Hematopoietic multipotent progenitor cell treated with erythropoietin and hydrocortisone succinate and interleukin-3 and kit ligand, for 4 days (in vitro differentiated cells): ENCODE measurements at regions not wholly inside any gene's neighbourhood (a gene's known extent, or its start where the extent isn't known, plus 50 kb on each side); places are given as distances from the start of the nearest gene placed in this dataset.

Experiments
- DNase-seq: peaks from one replicate; pipeline ENCODE4 v3.0.0-alpha.2; 2015

- DNase-seq, result no peak
Observed at GRCh38 chr10:33126742-33127141, 168.7 kb upstream of the ITGB1 start.

- DNase-seq, result peak; percentile 92
Observed at GRCh38 chr10:33125522-33126517, 167.8 kb upstream of the ITGB1 start.

GRCh38 chr10:33125111-33125510 lies 167.1 kb upstream of the ITGB1 start:
- DNase-seq, result no peak

DNA sequence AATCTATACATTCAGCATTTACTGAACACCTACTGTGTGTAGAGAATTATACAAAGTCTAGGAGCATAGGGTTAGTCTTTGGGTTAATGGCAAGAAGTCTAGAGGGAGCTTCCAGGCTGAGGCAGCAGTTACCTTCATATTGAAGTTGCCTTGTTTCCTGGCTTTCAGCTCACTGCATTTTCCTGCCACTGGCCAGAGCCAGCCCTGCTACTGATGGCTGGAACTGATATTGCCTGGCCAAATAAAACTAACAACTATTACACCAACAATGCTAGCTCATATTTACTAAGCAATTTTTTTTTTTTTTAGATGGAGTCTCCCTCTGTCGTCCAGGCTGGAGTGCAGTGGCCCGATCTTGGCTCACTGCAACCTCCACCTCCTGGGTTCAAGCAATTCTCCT lies 165.7 kb upstream of the ITGB1 start:
- DNase-seq, result no peak

DNA sequence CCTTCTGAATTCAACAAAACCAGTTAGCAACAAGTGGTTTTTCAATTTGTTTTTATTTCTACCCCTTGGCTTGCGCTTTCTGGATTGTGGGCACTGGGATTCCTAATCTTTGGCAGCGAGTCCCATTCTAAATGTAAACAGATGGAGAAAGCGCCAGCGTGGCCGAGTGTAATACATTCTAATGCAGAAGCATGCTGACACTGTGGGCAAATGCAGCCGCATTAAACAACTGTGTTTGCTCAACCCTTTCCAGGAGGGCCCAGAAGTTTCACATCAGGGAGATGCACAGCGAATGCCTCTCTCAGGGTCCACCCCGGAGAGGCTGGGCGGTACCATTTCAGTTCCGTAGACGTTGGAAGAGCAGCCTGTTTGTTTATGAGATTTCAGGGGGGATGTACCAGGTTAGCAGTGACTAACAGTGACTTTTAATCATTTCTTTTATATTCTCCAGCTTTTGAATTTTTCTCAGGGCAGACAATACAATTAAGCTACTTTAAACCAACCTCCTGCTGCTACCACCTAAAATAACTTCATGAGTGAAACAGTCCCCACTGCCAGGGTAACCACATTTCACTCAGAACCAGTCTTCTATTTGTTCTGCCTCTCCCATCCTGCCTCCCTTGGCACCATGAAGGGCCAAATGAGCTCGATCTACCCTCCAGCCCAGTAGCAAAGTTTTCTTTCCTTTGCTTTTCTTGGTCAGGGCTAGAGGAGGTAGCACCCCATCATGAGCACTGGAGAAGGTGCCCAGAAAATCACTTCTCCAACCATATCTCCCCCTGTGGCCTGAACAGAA lies 164.2 kb upstream of the ITGB1 start:
- no peak for DNase-seq

GRCh38 chr10:33120700-33121099 lies 162.7 kb upstream of the ITGB1 start:
- DNase-seq, result no peak

DNA sequence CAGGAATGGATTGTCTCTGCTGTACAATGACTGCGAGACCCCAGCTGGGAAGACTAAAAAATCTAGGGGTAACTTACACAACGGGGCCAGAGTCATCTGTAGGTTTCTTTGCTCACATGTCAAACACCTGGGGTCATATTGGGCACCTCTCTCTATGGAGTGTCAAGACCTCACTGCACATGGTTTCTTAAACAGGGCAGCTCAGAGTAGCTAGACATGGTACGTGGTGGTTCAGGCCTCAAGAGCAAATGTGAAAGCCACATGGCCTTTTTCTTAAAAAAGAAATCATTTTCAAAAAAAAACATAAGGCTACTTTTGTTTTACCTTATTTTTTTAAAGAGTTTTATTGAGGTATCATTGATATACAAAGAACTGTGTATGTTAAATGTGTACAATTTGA lies 162.2 kb upstream of the ITGB1 start:
- DNase-seq, result no peak

DNA sequence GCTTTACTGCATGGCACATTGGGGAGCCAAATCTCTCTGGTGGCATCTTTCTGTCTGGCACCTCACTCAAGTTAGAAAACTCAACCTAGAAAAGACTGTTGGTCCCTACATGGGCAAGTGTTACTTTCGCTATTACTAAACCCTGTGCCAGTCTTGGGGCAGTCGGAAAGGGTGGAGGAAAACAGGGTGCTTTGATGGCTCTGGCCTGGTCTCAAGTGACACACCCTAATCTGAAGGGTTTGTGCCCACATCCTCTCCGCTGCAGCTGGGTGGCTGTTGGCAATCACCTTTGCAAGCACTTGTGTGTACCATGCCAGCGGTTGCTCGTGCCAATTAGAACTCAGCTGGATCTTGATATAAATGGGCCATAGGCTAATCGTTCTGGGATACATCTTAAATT lies 159.8 kb upstream of the ITGB1 start:
- DNase-seq, result no peak

DNA sequence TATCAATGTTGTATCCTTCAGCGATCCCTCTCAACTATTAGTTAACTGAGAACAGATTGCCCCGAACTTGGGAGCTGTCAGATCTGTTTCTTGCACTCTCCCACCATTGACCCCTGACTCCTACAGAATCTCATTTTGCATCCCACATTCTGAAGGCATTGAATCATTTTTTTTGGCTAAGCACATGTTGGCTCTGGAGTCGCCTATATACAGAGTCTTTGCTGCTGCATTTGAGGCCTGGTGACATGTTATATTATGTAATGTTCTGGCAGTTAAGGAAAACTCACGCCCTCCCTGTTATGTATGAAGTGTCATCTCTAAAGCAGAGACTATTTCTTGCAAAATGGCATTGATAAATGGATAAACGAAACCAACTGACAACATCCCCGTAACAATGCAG lies 159.2 kb upstream of the ITGB1 start:
- DNase-seq, result no peak

DNA sequence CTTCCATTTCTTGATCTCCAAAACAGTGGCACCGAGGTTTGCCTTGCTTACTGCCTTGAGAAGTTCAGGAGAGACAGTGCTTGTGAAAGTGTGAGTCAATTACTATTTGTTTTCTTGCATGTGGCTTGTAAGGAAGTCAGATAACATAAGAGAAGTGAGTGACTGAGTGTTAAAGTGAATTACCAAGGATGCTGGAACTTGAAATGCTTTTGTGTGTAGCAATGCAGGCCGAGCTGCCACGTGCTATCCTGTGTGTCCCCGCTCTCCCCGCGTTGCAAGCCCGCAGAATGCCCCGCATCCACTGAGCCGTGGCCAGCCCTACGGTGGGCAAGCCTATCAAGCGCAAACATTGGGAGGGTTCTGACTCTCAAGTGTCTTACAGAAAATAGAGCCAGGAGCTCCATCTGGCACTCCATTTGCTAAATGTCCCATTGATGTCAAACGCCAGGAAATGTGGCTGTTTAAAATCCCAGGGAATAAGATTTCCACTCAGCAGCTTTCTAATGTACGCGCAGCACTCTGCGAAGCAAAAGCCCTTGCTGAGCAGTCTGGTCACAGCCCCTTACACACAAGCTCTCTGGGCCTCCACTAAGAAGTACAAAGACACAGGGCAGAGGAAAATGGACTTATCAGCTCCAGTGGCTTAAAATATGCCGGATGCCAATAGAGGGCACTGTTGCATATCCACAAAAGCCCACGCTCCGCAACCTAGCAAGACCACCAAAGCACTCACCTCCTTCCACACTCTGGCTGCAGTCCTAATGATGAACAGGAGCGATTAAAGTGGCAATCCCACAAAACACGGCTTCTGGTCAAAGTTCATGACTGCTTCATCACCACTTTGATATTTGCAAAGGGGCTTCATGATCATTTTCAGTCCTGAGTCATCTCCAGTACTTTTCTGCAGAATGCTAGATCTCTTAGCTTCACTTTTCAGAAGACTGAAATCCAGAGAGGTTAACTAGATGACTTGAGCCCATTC lies 158.0 kb upstream of the ITGB1 start:
- peak; percentile 66 for DNase-seq

- no peak for DNase-seq
Observed at GRCh38 chr10:33114451-33114952, 156.5 kb upstream of the ITGB1 start.

- no peak for DNase-seq
Observed at GRCh38 chr10:33113466-33113865, 155.4 kb upstream of the ITGB1 start.

GRCh38 chr10:33112831-33113455 lies 154.9 kb upstream of the ITGB1 start:
- DNase-seq, result no peak

GRCh38 chr10:33111488-33112051 lies 153.5 kb upstream of the ITGB1 start:
- no peak for DNase-seq

DNA sequence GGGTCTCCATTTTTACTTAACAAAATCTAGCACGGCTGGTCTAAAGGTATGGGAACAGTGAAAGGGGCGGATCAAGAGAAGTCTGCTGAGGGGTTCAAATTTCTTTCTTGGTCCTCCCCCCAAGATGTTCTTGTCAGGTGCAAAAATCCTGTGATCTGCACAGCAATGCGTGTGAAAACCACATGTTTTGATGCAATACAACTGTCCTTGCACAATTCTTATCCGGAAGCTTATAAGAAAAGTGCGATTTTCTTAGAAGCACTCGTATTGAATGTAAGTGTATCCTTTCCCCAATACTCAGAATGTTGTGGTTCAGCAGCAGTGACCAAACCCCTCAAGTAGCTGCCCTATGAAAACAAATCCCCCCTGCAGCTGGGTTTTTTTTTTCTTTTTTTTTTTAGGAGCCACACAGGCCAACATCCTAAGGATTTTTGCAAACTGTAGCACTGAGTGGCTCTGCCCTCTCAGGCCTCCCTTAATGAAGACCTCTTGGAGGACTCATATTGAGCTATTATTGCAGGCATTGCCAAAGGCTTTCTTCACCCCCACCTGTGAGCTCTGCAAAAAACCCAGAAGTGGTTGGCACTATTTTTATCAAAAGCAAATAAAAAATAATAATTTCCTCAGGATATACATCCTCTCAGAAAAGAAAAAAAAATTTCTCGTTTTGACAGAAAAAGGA lies 151.9 kb upstream of the ITGB1 start:
- DNase-seq, result no peak

DNA sequence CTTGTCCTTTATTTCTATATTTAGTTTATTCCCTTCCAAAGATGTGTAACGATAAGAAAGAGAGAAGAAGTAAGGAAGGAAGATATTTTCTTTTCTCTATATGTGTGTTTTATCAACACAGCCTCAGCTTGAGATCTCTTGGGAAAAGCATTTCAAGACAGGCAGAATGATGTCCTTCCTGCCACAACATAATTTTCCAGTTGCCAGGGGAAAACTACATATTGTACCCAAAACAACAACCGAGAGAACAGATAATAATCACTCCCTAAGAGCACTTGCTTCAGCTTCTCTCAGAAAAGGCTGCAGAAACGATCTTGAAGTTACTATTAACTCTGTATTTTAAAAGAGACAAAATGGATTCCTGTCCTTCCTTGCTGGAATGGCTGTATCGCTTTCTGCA lies 151.4 kb upstream of the ITGB1 start:
- DNase-seq, result no peak

DNA sequence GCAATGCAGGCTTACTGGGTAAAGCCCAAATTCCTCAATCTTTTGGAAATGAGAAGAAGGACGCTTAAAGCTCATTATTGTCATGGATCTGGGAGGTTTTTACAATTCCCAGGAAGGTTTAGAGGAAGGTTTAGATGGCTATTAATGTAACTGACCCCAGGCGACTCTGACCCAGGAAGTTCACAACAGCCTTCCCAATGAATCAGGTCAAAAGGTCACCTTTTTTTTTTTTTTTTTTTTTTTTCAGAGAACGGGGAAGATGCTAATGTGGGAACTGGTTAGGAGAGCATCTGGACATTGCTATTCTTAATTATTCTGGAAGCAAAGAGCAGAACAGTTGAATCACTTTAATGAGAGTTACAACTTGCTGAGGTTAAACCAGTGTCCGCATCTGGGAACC lies 149.9 kb upstream of the ITGB1 start:
- no peak for DNase-seq

DNA sequence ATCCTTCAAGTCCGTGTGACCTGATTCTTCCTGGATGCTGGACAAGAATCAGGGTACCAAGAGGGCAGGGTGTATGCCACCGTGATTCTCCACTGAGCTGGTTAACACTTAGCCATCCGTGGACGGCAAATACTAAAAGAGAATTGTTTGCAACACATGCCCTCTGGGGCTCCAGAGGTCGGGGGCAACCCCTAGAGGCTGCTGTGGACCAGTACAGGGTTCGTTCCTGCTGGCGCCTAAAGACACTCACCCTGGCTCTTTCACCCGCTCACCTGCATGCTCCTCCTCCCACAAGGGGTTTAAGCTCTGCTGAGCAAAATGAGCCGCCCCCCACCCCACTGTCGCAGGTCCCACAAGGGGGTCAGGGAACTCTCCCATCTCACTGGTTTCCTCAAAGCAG lies 148.7 kb upstream of the ITGB1 start:
- DNase-seq, result no peak

GRCh38 chr10:33103863-33104379 lies 145.9 kb upstream of the ITGB1 start:
- no peak for DNase-seq

GRCh38 chr10:33102071-33102470 lies 144.0 kb upstream of the ITGB1 start:
- no peak for DNase-seq

DNA sequence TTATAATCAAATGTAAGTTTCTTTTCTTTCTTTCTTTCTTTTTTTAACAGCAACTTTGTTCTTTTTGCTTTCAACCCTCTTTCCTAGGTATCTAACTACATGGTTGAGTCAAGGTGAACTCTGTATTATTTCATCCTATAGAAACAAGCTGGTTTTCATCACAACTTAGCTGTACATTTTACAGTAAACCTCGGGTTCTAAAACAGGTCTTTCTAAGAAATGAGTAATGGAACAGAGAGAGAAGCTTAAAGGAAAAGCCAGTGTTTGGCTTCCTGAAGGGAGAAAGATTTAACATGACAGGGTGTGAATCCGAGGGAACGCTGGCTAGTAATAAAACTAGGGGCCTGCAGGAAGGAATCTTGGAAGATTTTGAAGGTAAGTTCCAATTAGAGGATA lies 143.4 kb upstream of the ITGB1 start:
- DNase-seq, result no peak
